ENCODE measurements at regions not wholly inside any gene's neighbourhood (a gene's known extent, or its start where the extent isn't known, plus 50 kb on each side); places are given as distances from the start of the nearest gene placed in this dataset.
A peak's percentile ranks its signal among the peaks of the same experiment; 100 is the strongest.

DNA sequence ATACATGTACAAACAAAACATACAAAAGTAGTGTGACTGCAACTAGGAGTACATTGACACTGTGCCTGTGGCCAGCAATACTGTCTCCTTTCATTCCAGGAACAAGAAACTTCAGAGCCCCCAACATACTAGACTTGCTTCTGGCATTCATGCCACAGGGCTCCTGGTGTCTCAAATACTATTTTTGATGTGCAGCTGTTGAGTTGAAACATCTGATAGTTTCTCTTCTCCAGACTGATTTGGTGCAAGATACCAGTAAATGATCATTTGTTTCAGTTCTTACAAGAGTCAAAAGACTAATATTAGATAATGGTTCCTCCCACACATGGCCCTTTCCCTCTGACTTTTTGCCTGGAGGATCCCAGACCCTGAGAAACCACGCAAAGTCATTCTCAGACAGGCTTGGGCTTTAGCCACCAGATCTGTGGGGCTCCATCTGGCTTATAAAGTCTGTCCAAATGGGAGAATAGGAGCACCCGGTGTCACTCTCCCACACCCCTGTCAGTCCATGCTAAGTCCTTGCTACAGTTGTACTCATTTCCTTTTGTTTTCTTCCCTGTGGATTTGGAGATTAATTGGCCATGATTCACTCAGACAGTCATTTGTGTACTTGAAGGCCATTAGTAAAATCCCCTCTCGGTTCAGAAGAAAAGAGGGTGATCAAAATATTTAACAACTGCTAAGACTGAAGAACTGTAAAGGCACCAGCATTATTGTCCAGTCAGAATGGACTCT lies 163.5 kb upstream of the RUNX1 start:
- DNase-seq (ENCODE audit: low spot score), result no peak
- TF ChIP-seq, protein P1, sequence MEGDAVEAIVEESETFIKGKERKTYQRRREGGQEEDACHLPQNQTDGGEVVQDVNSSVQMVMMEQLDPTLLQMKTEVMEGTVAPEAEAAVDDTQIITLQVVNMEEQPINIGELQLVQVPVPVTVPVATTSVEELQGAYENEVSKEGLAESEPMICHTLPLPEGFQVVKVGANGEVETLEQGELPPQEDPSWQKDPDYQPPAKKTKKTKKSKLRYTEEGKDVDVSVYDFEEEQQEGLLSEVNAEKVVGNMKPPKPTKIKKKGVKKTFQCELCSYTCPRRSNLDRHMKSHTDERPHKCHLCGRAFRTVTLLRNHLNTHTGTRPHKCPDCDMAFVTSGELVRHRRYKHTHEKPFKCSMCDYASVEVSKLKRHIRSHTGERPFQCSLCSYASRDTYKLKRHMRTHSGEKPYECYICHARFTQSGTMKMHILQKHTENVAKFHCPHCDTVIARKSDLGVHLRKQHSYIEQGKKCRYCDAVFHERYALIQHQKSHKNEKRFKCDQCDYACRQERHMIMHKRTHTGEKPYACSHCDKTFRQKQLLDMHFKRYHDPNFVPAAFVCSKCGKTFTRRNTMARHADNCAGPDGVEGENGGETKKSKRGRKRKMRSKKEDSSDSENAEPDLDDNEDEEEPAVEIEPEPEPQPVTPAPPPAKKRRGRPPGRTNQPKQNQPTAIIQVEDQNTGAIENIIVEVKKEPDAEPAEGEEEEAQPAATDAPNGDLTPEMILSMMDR (IDR thresholded peaks at IDR 0.05), result no peak
- Histone ChIP-seq H3K27ac (no peak overlapping the region), H3K4me3 (no peak overlapping the region)

DNA sequence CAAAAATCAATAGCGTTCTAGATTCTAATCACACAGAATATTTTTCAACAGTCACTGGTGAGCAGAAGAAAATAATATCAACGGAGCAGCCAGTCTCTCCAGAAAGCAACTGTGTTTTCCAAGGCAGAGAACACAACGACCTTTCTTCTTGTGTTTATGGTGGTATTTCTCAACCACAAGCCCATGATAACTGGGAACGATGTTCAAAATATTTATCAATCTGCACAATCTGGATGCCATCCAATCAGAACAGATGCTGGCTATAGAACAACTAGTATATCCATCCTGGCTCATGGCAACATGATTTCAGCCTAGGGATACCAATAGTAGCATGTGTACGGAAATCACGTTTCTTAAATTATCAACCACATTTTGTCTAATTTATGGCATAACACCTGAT lies 162.7 kb upstream of the RUNX1 start:
- no peak overlapping the region for H3K4me3 ChIP-seq
- no peak for DNase-seq (ENCODE audit: low spot score)
- H3K27ac ChIP-seq, result no peak overlapping the region
- TF ChIP-seq, protein P1 (IDR thresholded peaks at IDR 0.05), result no peak

DNA sequence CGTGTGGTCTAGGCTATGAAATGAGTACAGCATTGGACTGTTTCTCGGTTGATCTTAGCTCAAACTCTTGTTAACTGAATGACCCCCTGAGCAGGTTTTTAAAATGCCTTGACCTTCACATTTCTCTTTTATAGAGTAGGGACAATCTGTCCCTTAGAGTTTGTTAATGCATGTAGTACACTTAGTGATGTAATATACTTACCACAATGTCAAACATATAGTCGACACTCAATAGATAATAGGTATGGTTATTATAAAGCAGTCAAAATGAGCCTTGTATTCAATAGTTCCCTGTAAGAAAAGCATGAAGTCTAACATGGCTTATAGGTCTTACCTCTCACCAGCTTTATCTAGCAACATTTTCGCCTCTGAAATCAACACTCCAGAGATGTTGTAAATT lies 161.0 kb upstream of the RUNX1 start:
- DNase-seq (ENCODE audit: low spot score), result no peak
- no peak overlapping the region for H3K27ac ChIP-seq
- no peak overlapping the region for H3K4me3 ChIP-seq
- TF ChIP-seq, protein P1 (IDR thresholded peaks at IDR 0.05), result no peak

DNA sequence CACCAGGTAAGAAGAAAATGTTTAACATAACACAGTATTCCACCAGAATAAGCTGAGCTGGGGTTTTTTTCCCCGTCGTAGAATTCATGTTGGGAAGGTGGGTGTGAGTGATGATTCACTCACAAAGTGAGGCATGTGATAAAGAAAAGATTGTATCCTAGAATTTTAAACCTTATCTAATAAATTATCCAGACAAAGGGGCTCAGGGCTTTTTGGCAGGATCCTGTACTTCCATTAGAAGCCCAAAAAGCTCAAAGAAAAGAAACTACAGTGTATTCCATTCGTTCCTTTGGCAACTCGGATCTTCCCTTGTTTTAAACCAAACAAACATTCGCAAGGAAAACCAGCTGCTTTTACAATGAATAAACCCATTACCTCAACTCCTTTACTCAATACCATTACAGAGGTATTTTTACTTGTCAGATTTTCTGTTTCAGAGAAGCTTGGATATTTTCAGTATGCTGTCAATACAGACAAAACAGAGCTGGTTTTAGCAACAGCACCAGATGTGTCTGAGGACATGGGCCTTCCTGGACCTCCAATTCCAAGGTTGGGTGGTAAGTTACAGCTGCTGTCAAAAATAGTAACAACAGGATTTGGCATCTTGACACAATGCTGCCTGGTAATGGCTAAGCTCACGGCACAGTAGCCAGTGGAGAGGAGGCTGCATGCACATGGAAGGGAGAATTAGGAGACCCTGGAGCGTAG lies 159.9 kb upstream of the RUNX1 start:
- TF ChIP-seq, protein P1 (IDR thresholded peaks at IDR 0.05), result no peak
- H3K4me3 ChIP-seq, result no peak overlapping the region
- DNase-seq (ENCODE audit: low spot score), result no peak
- peak overlapping the region; percentile 3 to 72 for H3K27ac ChIP-seq

DNA sequence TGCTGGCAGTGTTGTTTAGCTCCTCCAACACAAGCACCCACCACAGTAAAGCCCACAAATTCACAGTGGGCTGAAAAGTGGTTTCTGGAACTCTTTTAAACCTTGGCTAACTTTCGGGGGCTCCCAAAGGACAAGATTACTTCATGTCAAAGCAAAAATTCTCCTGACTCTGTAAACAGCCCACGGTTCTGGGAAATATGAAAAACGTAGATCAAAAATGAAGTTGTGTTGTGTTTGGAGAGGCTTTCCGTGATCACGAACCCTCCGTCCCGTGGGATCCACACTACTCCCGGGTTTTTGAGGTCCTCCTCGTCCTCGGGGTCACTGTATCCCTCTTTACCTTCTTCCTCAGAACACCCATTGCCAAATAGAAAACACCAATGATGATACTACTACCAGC lies 159.0 kb upstream of the RUNX1 start:
- Histone ChIP-seq H3K27ac (peak overlapping the region; percentile 23 to 72), H3K4me3 (no peak overlapping the region)
- DNase-seq (ENCODE audit: low spot score), result no peak
- TF ChIP-seq, protein P1 (IDR thresholded peaks at IDR 0.05), result no peak

DNA sequence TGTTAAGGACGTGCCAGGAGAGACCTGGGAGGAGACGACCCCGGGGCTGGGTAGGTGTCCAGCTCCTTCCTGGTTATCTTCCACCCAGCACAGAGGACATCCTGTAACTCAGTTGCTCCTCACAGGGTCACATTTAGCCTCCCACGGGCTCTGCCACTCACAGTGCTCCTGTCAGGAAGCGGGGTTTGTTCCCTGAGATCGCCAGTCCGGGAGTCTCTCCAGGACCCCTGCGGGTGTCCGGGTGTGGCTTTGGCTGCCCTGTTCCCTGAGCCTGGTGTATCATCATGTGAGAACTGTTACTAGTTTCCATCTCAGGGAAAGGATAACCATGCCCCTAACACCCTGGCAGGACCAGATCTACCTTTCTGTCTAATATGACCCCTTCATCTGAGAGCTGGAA lies 158.2 kb upstream of the RUNX1 start:
- DNase-seq (ENCODE audit: low spot score), result no peak
- no peak overlapping the region for H3K4me3 ChIP-seq
- TF ChIP-seq, protein P1 (IDR thresholded peaks at IDR 0.05), result no peak
- H3K27ac ChIP-seq, result peak overlapping the region in 1 of 2 donors; percentile 66
